SK-N-SH treated with all-trans-retinoic acid at 6 μM for 48 hours (cell line): ENCODE measurements at regions not wholly inside any gene's neighbourhood (a gene's known extent, or its start where the extent isn't known, plus 50 kb on each side); places are given as distances from the start of the nearest gene placed in this dataset.

ENCODE experiments used
- ATAC-seq: fragments of 200-7000 bp; cut with Tn5 transposase; 3 replicates; pipeline ENCODE4 v1.9.1; 2020; ENCODE audit warnings: mild to moderate bottlenecking, moderate library complexity
- ARNTL ChIP-seq: fragments of 450-650 bp; formaldehyde crosslinking; IDR thresholded peaks from 2 replicates; pipeline ENCODE4 v1.5.0; 2020; ENCODE audit warnings: low read depth, mild to moderate bottlenecking, moderate library complexity, borderline replicate concordance
- BACH2 ChIP-seq: fragments of 250-450 bp; sonication (Bioruptor Pico); IDR thresholded peaks from 2 replicates; pipeline ENCODE4 v1.9.0; 2021; ENCODE audit warnings: mild to moderate bottlenecking, borderline replicate concordance
- CSDC2 ChIP-seq: fragments of 250-450 bp; sonication (Bioruptor Pico); IDR thresholded peaks from 2 replicates; pipeline ENCODE4 v1.5.0; 2020; ENCODE audit warnings: mild to moderate bottlenecking, moderate library complexity
- ESRRG ChIP-seq: fragments of 250-450 bp; sonication (Bioruptor Pico); IDR thresholded peaks from 2 replicates; pipeline ENCODE4 v1.6.1; 2021; ENCODE audit warnings: mild to moderate bottlenecking
- GLIS3 ChIP-seq: fragments of 250-450 bp; sonication (Bioruptor Pico); IDR thresholded peaks from 2 replicates; pipeline ENCODE4 v1.5.0; 2020; ENCODE audit warnings: mild to moderate bottlenecking, moderate library complexity
- ISL1 ChIP-seq: fragments of 250-450 bp; sonication (Bioruptor Pico); IDR thresholded peaks from 2 replicates; pipeline ENCODE4 v2.1.2; 2022; ENCODE audit warnings: mild to moderate bottlenecking, moderate library complexity
- OSR1 ChIP-seq: fragments of 250-450 bp; sonication (Bioruptor Pico); IDR thresholded peaks from 2 replicates; pipeline ENCODE4 v1.8.0; 2022; ENCODE audit warnings: moderate library complexity, mild to moderate bottlenecking, inconsistent platforms
- PPARA ChIP-seq: fragments of 250-450 bp; sonication (Bioruptor Pico); IDR thresholded peaks from 2 replicates; pipeline ENCODE4 v1.5.0; 2020; ENCODE audit warnings: mild to moderate bottlenecking, borderline replicate concordance
- RARB ChIP-seq: fragments of 250-450 bp; sonication (Bioruptor Pico); IDR thresholded peaks from 2 replicates; pipeline ENCODE4 v1.8.0; 2021; ENCODE audit warnings: mild to moderate bottlenecking, moderate library complexity
- TCF4 ChIP-seq: fragments of 250-450 bp; sonication (Bioruptor Pico); IDR thresholded peaks from 2 replicates; pipeline ENCODE4 v1.8.0; 2021; ENCODE audit warnings: mild to moderate bottlenecking, moderate library complexity, borderline replicate concordance
- TOX ChIP-seq: fragments of 250-450 bp; sonication (Bioruptor Pico); IDR thresholded peaks from 2 replicates; pipeline ENCODE4 v1.8.0; 2021; ENCODE audit warnings: mild to moderate bottlenecking, moderate library complexity, borderline replicate concordance
- ZC3H10 ChIP-seq: fragments of 250-450 bp; sonication (Bioruptor Pico); IDR thresholded peaks from 2 replicates; pipeline ENCODE4 v1.5.1; 2021; ENCODE audit warnings: mild to moderate bottlenecking, moderate library complexity
- ZFP3 ChIP-seq: fragments of 250-450 bp; sonication (Bioruptor Pico); IDR thresholded peaks from 2 replicates; pipeline ENCODE4 v1.5.0; 2020; ENCODE audit warnings: mild to moderate bottlenecking, moderate library complexity
- ZFP30 ChIP-seq: fragments of 450-650 bp; formaldehyde crosslinking; IDR thresholded peaks from 2 replicates; pipeline ENCODE4 v1.5.0; 2022; ENCODE audit warnings: mild to moderate bottlenecking, moderate library complexity
- ZNF565 ChIP-seq: fragments of 450-650 bp; formaldehyde crosslinking; conservative IDR thresholded peaks from 2 replicates; pipeline ENCODE4 v1.5.0; 2020; ENCODE audit warnings: low read depth, mild to moderate bottlenecking, moderate library complexity
- ZNF70 ChIP-seq: fragments of 450-650 bp; formaldehyde crosslinking; IDR thresholded peaks from 2 replicates; pipeline ENCODE4 v1.5.0; 2020; ENCODE audit warnings: mild to moderate bottlenecking, moderate library complexity
- ZNF8 ChIP-seq: fragments of 450-650 bp; formaldehyde crosslinking; IDR thresholded peaks from 2 replicates; pipeline ENCODE4 v1.5.0; 2020; ENCODE audit warnings: mild to moderate bottlenecking, moderate library complexity
- TF ChIP-seq, protein P1 (sequence below): fragments of 250-450 bp; sonication (Bioruptor Pico); IDR thresholded peaks from 2 replicates; pipeline ENCODE4 v1.5.0; 2020; ENCODE audit warnings: mild to moderate bottlenecking, moderate library complexity
- TF ChIP-seq, protein P2 (sequence below): fragments of 250-450 bp; sonication (Bioruptor Pico); IDR thresholded peaks from 2 replicates; pipeline ENCODE4 v1.8.0; 2020; ENCODE audit warnings: mild to moderate bottlenecking, moderate library complexity, borderline replicate concordance
- TF ChIP-seq, protein P3 (sequence below): fragments of 250-450 bp; sonication (Bioruptor Pico); IDR thresholded peaks from 2 replicates; pipeline ENCODE4 v1.8.0; 2021; ENCODE audit warnings: low read depth, mild to moderate bottlenecking, moderate library complexity, borderline replicate concordance
- TF ChIP-seq, protein P4 (sequence below): fragments of 250-450 bp; sonication (Bioruptor Pico); IDR thresholded peaks from 2 replicates; pipeline ENCODE4 v1.5.1; 2021; ENCODE audit warnings: mild to moderate bottlenecking, moderate library complexity
- TF ChIP-seq, protein P5 (sequence below): fragments of 250-450 bp; sonication (Bioruptor Pico); IDR thresholded peaks from 2 replicates; pipeline ENCODE4 v1.5.1; 2020; ENCODE audit warnings: low read depth, mild to moderate bottlenecking, moderate library complexity

DNA sequence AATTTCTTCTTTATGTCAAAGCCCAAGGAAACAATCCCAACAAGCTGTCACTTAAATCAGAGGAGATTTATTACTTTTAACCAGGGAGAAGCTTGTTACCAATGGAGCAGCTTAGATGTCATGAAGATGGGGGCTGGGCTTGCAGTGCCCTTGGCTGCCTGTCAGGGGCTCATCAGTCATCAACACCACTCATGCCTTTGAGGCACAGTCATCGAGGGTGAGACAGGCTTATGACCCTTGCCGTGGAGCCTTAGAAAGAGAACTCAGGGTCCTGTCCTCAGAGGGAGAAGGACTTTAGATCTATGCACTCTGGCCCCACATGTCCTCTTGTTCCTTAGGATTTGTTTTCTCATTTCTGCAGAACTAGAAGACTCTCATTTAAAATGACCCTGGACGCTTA lies 318.3 kb downstream of the CBLN1 start:
- TF ChIP-seq ARNTL (CRISPR knock-in tag): no peak
- TF ChIP-seq, protein P1, sequence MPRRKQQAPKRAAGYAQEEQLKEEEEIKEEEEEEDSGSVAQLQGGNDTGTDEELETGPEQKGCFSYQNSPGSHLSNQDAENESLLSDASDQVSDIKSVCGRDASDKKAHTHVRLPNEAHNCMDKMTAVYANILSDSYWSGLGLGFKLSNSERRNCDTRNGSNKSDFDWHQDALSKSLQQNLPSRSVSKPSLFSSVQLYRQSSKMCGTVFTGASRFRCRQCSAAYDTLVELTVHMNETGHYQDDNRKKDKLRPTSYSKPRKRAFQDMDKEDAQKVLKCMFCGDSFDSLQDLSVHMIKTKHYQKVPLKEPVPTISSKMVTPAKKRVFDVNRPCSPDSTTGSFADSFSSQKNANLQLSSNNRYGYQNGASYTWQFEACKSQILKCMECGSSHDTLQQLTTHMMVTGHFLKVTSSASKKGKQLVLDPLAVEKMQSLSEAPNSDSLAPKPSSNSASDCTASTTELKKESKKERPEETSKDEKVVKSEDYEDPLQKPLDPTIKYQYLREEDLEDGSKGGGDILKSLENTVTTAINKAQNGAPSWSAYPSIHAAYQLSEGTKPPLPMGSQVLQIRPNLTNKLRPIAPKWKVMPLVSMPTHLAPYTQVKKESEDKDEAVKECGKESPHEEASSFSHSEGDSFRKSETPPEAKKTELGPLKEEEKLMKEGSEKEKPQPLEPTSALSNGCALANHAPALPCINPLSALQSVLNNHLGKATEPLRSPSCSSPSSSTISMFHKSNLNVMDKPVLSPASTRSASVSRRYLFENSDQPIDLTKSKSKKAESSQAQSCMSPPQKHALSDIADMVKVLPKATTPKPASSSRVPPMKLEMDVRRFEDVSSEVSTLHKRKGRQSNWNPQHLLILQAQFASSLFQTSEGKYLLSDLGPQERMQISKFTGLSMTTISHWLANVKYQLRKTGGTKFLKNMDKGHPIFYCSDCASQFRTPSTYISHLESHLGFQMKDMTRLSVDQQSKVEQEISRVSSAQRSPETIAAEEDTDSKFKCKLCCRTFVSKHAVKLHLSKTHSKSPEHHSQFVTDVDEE (CRISPR knock-in tag): no peak
- no peak for TF ChIP-seq ZC3H10 (CRISPR knock-in tag)
- TF ChIP-seq ZFP30 (CRISPR knock-in tag): no peak
- no peak for TF ChIP-seq TCF4 (CRISPR knock-in tag)
- no peak for TF ChIP-seq ZNF565
- TF ChIP-seq, protein P2, sequence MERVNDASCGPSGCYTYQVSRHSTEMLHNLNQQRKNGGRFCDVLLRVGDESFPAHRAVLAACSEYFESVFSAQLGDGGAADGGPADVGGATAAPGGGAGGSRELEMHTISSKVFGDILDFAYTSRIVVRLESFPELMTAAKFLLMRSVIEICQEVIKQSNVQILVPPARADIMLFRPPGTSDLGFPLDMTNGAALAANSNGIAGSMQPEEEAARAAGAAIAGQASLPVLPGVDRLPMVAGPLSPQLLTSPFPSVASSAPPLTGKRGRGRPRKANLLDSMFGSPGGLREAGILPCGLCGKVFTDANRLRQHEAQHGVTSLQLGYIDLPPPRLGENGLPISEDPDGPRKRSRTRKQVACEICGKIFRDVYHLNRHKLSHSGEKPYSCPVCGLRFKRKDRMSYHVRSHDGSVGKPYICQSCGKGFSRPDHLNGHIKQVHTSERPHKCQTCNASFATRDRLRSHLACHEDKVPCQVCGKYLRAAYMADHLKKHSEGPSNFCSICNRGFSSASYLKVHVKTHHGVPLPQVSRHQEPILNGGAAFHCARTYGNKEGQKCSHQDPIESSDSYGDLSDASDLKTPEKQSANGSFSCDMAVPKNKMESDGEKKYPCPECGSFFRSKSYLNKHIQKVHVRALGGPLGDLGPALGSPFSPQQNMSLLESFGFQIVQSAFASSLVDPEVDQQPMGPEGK (CRISPR knock-in tag): no peak
- no peak for TF ChIP-seq ISL1 (CRISPR knock-in tag)
- no peak for TF ChIP-seq ZNF70
- TF ChIP-seq BACH2 (CRISPR knock-in tag): no peak
- TF ChIP-seq ZFP3 (CRISPR knock-in tag): no peak
- TF ChIP-seq ESRRG (CRISPR knock-in tag): no peak
- TF ChIP-seq, protein P3, sequence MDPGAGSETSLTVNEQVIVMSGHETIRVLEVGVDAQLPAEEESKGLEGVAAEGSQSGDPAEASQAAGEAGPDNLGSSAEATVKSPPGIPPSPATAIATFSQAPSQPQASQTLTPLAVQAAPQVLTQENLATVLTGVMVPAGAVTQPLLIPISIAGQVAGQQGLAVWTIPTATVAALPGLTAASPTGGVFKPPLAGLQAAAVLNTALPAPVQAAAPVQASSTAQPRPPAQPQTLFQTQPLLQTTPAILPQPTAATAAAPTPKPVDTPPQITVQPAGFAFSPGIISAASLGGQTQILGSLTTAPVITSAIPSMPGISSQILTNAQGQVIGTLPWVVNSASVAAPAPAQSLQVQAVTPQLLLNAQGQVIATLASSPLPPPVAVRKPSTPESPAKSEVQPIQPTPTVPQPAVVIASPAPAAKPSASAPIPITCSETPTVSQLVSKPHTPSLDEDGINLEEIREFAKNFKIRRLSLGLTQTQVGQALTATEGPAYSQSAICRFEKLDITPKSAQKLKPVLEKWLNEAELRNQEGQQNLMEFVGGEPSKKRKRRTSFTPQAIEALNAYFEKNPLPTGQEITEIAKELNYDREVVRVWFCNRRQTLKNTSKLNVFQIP (CRISPR knock-in tag): no peak
- no peak for TF ChIP-seq PPARA (CRISPR knock-in tag)
- TF ChIP-seq OSR1 (CRISPR knock-in tag): no peak
- no peak for TF ChIP-seq TOX (CRISPR knock-in tag)
- TF ChIP-seq, protein P4, sequence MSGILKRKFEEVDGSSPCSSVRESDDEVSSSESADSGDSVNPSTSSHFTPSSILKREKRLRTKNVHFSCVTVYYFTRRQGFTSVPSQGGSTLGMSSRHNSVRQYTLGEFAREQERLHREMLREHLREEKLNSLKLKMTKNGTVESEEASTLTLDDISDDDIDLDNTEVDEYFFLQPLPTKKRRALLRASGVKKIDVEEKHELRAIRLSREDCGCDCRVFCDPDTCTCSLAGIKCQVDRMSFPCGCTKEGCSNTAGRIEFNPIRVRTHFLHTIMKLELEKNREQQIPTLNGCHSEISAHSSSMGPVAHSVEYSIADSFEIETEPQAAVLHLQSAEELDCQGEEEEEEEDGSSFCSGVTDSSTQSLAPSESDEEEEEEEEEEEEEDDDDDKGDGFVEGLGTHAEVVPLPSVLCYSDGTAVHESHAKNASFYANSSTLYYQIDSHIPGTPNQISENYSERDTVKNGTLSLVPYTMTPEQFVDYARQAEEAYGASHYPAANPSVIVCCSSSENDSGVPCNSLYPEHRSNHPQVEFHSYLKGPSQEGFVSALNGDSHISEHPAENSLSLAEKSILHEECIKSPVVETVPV (CRISPR knock-in tag): no peak
- TF ChIP-seq RARB (CRISPR knock-in tag): no peak
- no peak; the same call in 2 of the 3 replicates for ATAC-seq

DNA sequence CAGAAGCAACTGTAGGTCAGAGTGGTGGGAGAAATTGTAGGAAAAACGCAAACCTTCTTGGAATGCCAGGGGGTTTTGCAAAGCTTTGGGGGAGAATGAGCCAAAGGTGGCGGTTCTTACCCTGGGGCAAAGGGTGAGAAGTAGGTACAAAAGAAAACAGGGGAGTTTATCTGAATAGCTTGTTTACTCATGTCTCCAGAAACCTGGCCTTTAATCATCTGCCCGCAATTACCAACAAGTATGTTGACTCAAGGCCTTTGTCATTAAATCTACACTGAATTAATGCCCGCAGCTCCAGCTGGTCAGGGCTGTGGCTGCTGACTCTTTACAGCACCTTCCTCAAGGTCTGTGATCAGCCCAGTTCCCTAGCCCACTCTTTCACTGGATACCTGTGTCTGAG lies 320.1 kb downstream of the CBLN1 start:
- TF ChIP-seq BACH2 (CRISPR knock-in tag) (no peak), ISL1 (CRISPR knock-in tag) (no peak), GLIS3 (CRISPR knock-in tag) (no peak), ZNF8 (CRISPR knock-in tag) (no peak), ARNTL (CRISPR knock-in tag) (no peak), ZFP30 (CRISPR knock-in tag) (no peak), ZC3H10 (CRISPR knock-in tag) (no peak), ESRRG (CRISPR knock-in tag) (no peak), TCF4 (CRISPR knock-in tag) (no peak)
- TF ChIP-seq, protein P2 (CRISPR knock-in tag): no peak
- ATAC-seq: no peak

DNA sequence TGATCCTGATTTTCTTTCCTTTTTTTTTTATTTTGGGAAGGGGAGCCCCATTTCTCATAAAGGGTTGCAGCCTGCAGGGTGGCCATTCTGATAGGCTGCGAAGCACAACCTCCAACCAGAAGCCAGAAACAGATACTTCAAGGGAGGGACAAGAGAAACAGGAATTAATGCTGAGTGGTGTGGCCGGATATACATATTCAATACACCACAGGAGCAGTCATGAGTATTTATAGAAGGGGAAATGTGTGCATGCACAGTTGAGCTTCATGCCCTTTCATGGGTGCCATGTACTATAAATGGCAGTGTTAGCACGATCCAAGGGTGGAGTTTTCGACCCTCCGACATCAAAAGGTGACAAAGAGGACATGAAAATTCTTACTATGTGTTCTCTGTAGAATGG lies 320.8 kb downstream of the CBLN1 start:
- ATAC-seq: no peak
- TF ChIP-seq ZNF8 (CRISPR knock-in tag): no peak
- no peak for TF ChIP-seq TOX (CRISPR knock-in tag)
- no peak for TF ChIP-seq ISL1 (CRISPR knock-in tag)
- TF ChIP-seq BACH2 (CRISPR knock-in tag): no peak
- TF ChIP-seq, protein P5, sequence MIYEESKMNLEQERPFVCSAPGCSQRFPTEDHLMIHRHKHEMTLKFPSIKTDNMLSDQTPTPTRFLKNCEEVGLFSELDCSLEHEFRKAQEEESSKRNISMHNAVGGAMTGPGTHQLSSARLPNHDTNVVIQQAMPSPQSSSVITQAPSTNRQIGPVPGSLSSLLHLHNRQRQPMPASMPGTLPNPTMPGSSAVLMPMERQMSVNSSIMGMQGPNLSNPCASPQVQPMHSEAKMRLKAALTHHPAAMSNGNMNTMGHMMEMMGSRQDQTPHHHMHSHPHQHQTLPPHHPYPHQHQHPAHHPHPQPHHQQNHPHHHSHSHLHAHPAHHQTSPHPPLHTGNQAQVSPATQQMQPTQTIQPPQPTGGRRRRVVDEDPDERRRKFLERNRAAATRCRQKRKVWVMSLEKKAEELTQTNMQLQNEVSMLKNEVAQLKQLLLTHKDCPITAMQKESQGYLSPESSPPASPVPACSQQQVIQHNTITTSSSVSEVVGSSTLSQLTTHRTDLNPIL: no peak
- TF ChIP-seq CSDC2 (CRISPR knock-in tag): no peak
- no peak for TF ChIP-seq TCF4 (CRISPR knock-in tag)
- TF ChIP-seq, protein P3 (CRISPR knock-in tag): no peak
- TF ChIP-seq RARB (CRISPR knock-in tag): no peak
- no peak for TF ChIP-seq GLIS3 (CRISPR knock-in tag)
- TF ChIP-seq, protein P2 (CRISPR knock-in tag): no peak
- TF ChIP-seq PPARA (CRISPR knock-in tag): no peak
